ENCODE measurements at regions not wholly inside any gene's neighbourhood (a gene's known extent, or its start where the extent isn't known, plus 50 kb on each side); places are given as distances from the start of the nearest gene placed in this dataset.
A peak's percentile ranks its signal among the peaks of the same experiment; 100 is the strongest.

GRCh38 chr6:126716032-126716431 is 376.1 kb downstream of the CENPW start:
- no peak for ATAC-seq

More at GRCh38 chr6:126716032-126716431, 376.1 kb downstream of the CENPW start:
- Mint-ChIP-seq H3K27me3 (ENCODE audit: insufficient read depth, low read depth, poor library complexity) (no peaks in the 10 kb centered on the region), H3K9me3 (no peaks in the 10 kb centered on the region), H3K4me1 (peaks cover 38% of the 10 kb centered on the region), H3K4me3 (no peak overlapping the region; the same call in 2 of the 3 replicates), H3K36me3 (ENCODE audit: low read depth) (no peaks in the 10 kb centered on the region), H3K27ac (peak overlapping the region; percentile 27)
- Histone ChIP-seq H3K4me2 (no peak overlapping the region), H3K27me3 (ENCODE audit: insufficient read depth) (no peaks in the 10 kb centered on the region), H4K20me1 (replicated peaks; ENCODE audit: insufficient read depth) (no peaks in the 10 kb centered on the region), H3K9me2 (ENCODE audit: insufficient read depth) (no peaks in the 10 kb centered on the region), H3K27ac (ENCODE audit: low read depth) (no peak overlapping the region), H3F3A (replicated peaks; ENCODE audit: low read depth) (no peaks in the 10 kb centered on the region), H3K4me1 (ENCODE audit: insufficient read depth) (peaks cover 31% of the 10 kb centered on the region), H2AFZ (no peak overlapping the region), H3K36me3 (ENCODE audit: insufficient read depth) (no peaks in the 10 kb centered on the region), H3K79me2 (replicated peaks; ENCODE audit: insufficient read depth) (no peaks in the 10 kb centered on the region), H3K4me3 (no peak overlapping the region)
- TF ChIP-seq ZNF114 (CRISPR knock-in tag; IDR thresholded peaks at IDR 0.05) (no peak), EZH2 (IDR thresholded peaks at IDR 0.05; ENCODE audit: low read depth, unreplicated experiment) (no peak), POLR2AphosphoS5 (IDR thresholded peaks at IDR 0.05; ENCODE audit: low read depth) (no peak), STAT1 (IDR thresholded peaks at IDR 0.05; ENCODE audit: unreplicated experiment) (no peak), CTCF (conservative IDR thresholded peaks at IDR 0.05; ENCODE audit: low read depth in 2 of 2) (no peak), REST (IDR thresholded peaks at IDR 0.05; ENCODE audit: unreplicated experiment) (no peak), CREB1 (CRISPR knock-in tag; IDR thresholded peaks at IDR 0.05; ENCODE audit: low read depth) (no peak), NANOG (IDR thresholded peaks at IDR 0.05; ENCODE audit: borderline replicate concordance) (no peak), JUNB (IDR thresholded peaks at IDR 0.05; ENCODE audit: unreplicated experiment) (no peak), ZNF331 (CRISPR knock-in tag; IDR thresholded peaks at IDR 0.05; ENCODE audit: low read depth) (no peak), EZH2phosphoT487 (IDR thresholded peaks at IDR 0.05; ENCODE audit: unreplicated experiment) (no peak)
- TF ChIP-seq, protein P1, sequence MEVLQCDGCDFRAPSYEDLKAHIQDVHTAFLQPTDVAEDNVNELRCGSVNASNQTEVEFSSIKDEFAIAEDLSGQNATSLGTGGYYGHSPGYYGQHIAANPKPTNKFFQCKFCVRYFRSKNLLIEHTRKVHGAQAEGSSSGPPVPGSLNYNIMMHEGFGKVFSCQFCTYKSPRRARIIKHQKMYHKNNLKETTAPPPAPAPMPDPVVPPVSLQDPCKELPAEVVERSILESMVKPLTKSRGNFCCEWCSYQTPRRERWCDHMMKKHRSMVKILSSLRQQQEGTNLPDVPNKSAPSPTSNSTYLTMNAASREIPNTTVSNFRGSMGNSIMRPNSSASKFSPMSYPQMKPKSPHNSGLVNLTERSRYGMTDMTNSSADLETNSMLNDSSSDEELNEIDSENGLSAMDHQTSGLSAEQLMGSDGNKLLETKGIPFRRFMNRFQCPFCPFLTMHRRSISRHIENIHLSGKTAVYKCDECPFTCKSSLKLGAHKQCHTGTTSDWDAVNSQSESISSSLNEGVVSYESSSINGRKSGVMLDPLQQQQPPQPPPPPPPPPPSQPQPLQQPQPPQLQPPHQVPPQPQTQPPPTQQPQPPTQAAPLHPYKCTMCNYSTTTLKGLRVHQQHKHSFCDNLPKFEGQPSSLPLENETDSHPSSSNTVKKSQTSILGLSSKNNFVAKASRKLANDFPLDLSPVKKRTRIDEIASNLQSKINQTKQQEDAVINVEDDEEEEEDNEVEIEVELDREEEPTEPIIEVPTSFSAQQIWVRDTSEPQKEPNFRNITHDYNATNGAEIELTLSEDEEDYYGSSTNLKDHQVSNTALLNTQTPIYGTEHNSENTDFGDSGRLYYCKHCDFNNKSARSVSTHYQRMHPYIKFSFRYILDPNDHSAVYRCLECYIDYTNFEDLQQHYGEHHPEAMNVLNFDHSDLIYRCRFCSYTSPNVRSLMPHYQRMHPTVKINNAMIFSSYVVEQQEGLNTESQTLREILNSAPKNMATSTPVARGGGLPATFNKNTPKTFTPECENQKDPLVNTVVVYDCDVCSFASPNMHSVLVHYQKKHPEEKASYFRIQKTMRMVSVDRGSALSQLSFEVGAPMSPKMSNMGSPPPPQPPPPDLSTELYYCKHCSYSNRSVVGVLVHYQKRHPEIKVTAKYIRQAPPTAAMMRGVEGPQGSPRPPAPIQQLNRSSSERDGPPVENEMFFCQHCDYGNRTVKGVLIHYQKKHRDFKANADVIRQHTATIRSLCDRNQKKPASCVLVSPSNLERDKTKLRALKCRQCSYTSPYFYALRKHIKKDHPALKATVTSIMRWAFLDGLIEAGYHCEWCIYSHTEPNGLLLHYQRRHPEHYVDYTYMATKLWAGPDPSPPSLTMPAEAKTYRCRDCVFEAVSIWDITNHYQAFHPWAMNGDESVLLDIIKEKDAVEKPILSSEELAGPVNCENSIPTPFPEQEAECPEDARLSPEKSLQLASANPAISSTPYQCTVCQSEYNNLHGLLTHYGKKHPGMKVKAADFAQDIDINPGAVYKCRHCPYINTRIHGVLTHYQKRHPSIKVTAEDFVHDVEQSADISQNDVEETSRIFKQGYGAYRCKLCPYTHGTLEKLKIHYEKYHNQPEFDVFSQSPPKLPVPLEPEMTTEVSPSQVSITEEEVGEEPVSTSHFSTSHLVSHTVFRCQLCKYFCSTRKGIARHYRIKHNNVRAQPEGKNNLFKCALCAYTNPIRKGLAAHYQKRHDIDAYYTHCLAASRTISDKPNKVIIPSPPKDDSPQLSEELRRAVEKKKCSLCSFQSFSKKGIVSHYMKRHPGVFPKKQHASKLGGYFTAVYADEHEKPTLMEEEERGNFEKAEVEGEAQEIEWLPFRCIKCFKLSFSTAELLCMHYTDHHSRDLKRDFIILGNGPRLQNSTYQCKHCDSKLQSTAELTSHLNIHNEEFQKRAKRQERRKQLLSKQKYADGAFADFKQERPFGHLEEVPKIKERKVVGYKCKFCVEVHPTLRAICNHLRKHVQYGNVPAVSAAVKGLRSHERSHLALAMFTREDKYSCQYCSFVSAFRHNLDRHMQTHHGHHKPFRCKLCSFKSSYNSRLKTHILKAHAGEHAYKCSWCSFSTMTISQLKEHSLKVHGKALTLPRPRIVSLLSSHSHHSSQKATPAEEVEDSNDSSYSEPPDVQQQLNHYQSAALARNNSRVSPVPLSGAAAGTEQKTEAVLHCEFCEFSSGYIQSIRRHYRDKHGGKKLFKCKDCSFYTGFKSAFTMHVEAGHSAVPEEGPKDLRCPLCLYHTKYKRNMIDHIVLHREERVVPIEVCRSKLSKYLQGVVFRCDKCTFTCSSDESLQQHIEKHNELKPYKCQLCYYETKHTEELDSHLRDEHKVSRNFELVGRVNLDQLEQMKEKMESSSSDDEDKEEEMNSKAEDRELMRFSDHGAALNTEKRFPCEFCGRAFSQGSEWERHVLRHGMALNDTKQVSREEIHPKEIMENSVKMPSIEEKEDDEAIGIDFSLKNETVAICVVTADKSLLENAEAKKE (CRISPR knock-in tag; IDR thresholded peaks at IDR 0.05) = no peak
- TF ChIP-seq, protein P2, sequence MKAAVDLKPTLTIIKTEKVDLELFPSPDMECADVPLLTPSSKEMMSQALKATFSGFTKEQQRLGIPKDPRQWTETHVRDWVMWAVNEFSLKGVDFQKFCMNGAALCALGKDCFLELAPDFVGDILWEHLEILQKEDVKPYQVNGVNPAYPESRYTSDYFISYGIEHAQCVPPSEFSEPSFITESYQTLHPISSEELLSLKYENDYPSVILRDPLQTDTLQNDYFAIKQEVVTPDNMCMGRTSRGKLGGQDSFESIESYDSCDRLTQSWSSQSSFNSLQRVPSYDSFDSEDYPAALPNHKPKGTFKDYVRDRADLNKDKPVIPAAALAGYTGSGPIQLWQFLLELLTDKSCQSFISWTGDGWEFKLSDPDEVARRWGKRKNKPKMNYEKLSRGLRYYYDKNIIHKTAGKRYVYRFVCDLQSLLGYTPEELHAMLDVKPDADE (IDR thresholded peaks at IDR 0.05) = no peak
- no peak for DNase-seq (ENCODE audit: low spot score)
